ENCODE measurements at regions not wholly inside any gene's neighbourhood (a gene's known extent, or its start where the extent isn't known, plus 50 kb on each side); places are given as distances from the start of the nearest gene placed in this dataset.

DNA sequence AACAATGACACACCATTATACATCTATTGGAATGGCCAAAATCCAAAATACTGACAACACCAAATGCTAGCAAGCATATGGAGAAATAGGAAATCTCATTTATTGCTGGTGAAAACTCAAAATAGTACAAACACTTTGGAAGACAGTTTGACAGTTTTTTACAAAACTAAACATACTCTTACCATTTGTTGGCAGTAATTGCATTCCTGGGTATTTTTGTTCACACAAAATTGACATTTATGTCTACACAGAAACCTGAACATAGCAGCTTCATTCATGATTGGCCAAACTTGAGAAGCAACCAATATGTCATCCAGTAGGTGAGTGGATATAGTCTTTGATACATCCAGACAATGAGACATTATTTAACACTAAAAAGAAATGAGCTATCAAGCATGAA lies 489.9 kb downstream of the PLOD2 start:
- Histone ChIP-seq H4K20me1 (ENCODE audit: insufficient read depth) (no peaks in the 10 kb centered on the region), H3K27ac (ENCODE audit: low read length) (no peak overlapping the region)

DNA sequence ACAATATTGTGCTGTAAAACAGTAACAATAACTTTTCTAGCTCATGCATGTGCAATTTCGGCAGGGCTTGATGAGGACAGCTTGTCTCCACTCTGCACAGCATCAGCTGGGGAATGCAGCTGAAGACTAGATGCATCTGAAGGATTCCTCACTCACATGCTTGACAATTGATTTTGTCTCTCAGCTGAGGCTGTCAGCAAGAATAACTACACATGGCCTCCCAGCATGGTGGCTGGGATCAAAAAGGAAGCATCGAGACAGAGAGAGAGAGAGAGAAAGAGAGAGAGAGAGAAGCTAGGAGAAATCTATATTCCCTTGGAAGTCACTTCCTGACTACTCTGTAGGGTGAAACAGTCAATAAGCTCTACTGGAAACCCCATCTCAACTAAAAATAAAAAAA lies 487.1 kb downstream of the PLOD2 start:
- H3K9ac ChIP-seq (ENCODE audit: low read length) = no peak overlapping the region
- H3K4me2 ChIP-seq (ENCODE audit: low read length) = no peak overlapping the region
- H3K79me2 ChIP-seq (replicated peaks; ENCODE audit: insufficient read depth, low read length) = no peaks in the 10 kb centered on the region
- H4K20me1 ChIP-seq (ENCODE audit: insufficient read depth) = no peaks in the 10 kb centered on the region
- TF ChIP-seq EP300 (conservative IDR thresholded peaks at IDR 0.05; ENCODE audit: poor library complexity, severe bottlenecking) (peak; percentile 84), TAF1 (IDR thresholded peaks at IDR 0.05; ENCODE audit: low read depth) (no peak), MXI1 (conservative IDR thresholded peaks at IDR 0.05; ENCODE audit: poor library complexity, severe bottlenecking) (peak; percentile 40), EZH2 (IDR thresholded peaks at IDR 0.05; ENCODE audit: borderline replicate concordance, insufficient read depth, low read length, poor library complexity, severe bottlenecking) (no peak), SMC3 (conservative IDR thresholded peaks at IDR 0.05; ENCODE audit: poor library complexity) (no peak), RAD21 (conservative IDR thresholded peaks at IDR 0.05) (no peak), POLR2AphosphoS5 (IDR thresholded peaks at IDR 0.05) (peak; percentile 71)
- TF ChIP-seq, protein P1, sequence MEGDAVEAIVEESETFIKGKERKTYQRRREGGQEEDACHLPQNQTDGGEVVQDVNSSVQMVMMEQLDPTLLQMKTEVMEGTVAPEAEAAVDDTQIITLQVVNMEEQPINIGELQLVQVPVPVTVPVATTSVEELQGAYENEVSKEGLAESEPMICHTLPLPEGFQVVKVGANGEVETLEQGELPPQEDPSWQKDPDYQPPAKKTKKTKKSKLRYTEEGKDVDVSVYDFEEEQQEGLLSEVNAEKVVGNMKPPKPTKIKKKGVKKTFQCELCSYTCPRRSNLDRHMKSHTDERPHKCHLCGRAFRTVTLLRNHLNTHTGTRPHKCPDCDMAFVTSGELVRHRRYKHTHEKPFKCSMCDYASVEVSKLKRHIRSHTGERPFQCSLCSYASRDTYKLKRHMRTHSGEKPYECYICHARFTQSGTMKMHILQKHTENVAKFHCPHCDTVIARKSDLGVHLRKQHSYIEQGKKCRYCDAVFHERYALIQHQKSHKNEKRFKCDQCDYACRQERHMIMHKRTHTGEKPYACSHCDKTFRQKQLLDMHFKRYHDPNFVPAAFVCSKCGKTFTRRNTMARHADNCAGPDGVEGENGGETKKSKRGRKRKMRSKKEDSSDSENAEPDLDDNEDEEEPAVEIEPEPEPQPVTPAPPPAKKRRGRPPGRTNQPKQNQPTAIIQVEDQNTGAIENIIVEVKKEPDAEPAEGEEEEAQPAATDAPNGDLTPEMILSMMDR (IDR thresholded peaks at IDR 0.05; ENCODE audit: poor library complexity, severe bottlenecking) = no peak
- TF ChIP-seq, protein P2, sequence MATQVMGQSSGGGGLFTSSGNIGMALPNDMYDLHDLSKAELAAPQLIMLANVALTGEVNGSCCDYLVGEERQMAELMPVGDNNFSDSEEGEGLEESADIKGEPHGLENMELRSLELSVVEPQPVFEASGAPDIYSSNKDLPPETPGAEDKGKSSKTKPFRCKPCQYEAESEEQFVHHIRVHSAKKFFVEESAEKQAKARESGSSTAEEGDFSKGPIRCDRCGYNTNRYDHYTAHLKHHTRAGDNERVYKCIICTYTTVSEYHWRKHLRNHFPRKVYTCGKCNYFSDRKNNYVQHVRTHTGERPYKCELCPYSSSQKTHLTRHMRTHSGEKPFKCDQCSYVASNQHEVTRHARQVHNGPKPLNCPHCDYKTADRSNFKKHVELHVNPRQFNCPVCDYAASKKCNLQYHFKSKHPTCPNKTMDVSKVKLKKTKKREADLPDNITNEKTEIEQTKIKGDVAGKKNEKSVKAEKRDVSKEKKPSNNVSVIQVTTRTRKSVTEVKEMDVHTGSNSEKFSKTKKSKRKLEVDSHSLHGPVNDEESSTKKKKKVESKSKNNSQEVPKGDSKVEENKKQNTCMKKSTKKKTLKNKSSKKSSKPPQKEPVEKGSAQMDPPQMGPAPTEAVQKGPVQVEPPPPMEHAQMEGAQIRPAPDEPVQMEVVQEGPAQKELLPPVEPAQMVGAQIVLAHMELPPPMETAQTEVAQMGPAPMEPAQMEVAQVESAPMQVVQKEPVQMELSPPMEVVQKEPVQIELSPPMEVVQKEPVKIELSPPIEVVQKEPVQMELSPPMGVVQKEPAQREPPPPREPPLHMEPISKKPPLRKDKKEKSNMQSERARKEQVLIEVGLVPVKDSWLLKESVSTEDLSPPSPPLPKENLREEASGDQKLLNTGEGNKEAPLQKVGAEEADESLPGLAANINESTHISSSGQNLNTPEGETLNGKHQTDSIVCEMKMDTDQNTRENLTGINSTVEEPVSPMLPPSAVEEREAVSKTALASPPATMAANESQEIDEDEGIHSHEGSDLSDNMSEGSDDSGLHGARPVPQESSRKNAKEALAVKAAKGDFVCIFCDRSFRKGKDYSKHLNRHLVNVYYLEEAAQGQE (IDR thresholded peaks at IDR 0.05; ENCODE audit: borderline replicate concordance) = peak; percentile 46
- no peak overlapping the region for H2AFZ ChIP-seq (ENCODE audit: low read depth, low read length)
- H3K9me2 ChIP-seq (ENCODE audit: insufficient read depth, low read length) = no peaks in the 10 kb centered on the region
- no peaks in the 10 kb centered on the region for H3K9me3 ChIP-seq (ENCODE audit: low read length)
- no peaks in the 10 kb centered on the region for H3K36me3 ChIP-seq (ENCODE audit: insufficient read depth, low read length)
- no peaks in the 10 kb centered on the region for H3K27me3 ChIP-seq (ENCODE audit: insufficient read depth, low read depth, low read length)
- no peaks in the 10 kb centered on the region for H3F3A ChIP-seq (ENCODE audit: insufficient read depth, low read length, poor library complexity, severe bottlenecking)
- H3K4me3 ChIP-seq (ENCODE audit: low read length) = peak overlapping the region; percentile 4
- no peak overlapping the region for H3K27ac ChIP-seq (ENCODE audit: low read length)

More for the DNA sequence above, 489.9 kb downstream of the PLOD2 start:
- no peaks in the 10 kb centered on the region for H3K27me3 ChIP-seq (ENCODE audit: insufficient read depth, low read depth, low read length)
- no peaks in the 10 kb centered on the region for H3K36me3 ChIP-seq (ENCODE audit: insufficient read depth, low read length)
- H3K9me2 ChIP-seq (ENCODE audit: insufficient read depth, low read length) = no peaks in the 10 kb centered on the region
- H2AFZ ChIP-seq (ENCODE audit: low read depth, low read length) = no peak overlapping the region
- H3K4me3 ChIP-seq (ENCODE audit: low read length) = no peak overlapping the region
- H3K9me3 ChIP-seq (ENCODE audit: low read length) = no peaks in the 10 kb centered on the region
- H3F3A ChIP-seq (ENCODE audit: insufficient read depth, low read length, poor library complexity, severe bottlenecking) = no peaks in the 10 kb centered on the region
- TF ChIP-seq MXI1 (conservative IDR thresholded peaks at IDR 0.05; ENCODE audit: poor library complexity, severe bottlenecking) (no peak), SMC3 (conservative IDR thresholded peaks at IDR 0.05; ENCODE audit: poor library complexity) (no peak), RAD21 (conservative IDR thresholded peaks at IDR 0.05) (no peak), POLR2AphosphoS5 (IDR thresholded peaks at IDR 0.05) (no peak), TAF1 (IDR thresholded peaks at IDR 0.05; ENCODE audit: low read depth) (no peak), EZH2 (IDR thresholded peaks at IDR 0.05; ENCODE audit: borderline replicate concordance, insufficient read depth, low read length, poor library complexity, severe bottlenecking) (no peak), EP300 (conservative IDR thresholded peaks at IDR 0.05; ENCODE audit: poor library complexity, severe bottlenecking) (no peak)
- TF ChIP-seq, protein P1 (IDR thresholded peaks at IDR 0.05; ENCODE audit: poor library complexity, severe bottlenecking) = no peak
- TF ChIP-seq, protein P2 (IDR thresholded peaks at IDR 0.05; ENCODE audit: borderline replicate concordance) = no peak
- no peaks in the 10 kb centered on the region for H3K79me2 ChIP-seq (replicated peaks; ENCODE audit: insufficient read depth, low read length)
- no peak overlapping the region for H3K9ac ChIP-seq (ENCODE audit: low read length)
- no peak overlapping the region for H3K4me2 ChIP-seq (ENCODE audit: low read length)
